ENCODE measurements at regions not wholly inside any gene's neighbourhood (a gene's known extent, or its start where the extent isn't known, plus 50 kb on each side); places are given as distances from the start of the nearest gene placed in this dataset.
"Not testable (repeated sequence)": the region's sequence is repeated elsewhere in the genome, so short reads cannot be mapped to it uniquely, and the experiment has no call there.

GRCh38 chr5:92283521-92283920 lies 900.4 kb upstream of the ARRDC3 start:
- no peak for DNase-seq (ENCODE audit: low spot score)

GRCh38 chr5:92271750-92272149 lies 888.6 kb upstream of the ARRDC3 start:
- not testable (repeated sequence) for DNase-seq (ENCODE audit: low spot score)

GRCh38 chr5:92268343-92268742 lies 885.2 kb upstream of the ARRDC3 start:
- no peak for DNase-seq (ENCODE audit: low spot score)

GRCh38 chr5:92267830-92268229 lies 884.7 kb upstream of the ARRDC3 start:
- no peak for DNase-seq (ENCODE audit: low spot score)

GRCh38 chr5:92265804-92266203 lies 882.7 kb upstream of the ARRDC3 start:
- no peak for DNase-seq (ENCODE audit: low spot score)

GRCh38 chr5:92255605-92256004 lies 872.5 kb upstream of the ARRDC3 start:
- DNase-seq (ENCODE audit: low spot score) = not testable (repeated sequence)

- no peak for DNase-seq (ENCODE audit: low spot score)
These were observed 865.4 kb upstream of the ARRDC3 start for GRCh38 chr5:92248518-92248917.

- no peak for DNase-seq (ENCODE audit: low spot score)
These were observed 859.1 kb upstream of the ARRDC3 start for GRCh38 chr5:92242170-92242569.

- no peak for DNase-seq (ENCODE audit: low spot score)
These were observed 854.8 kb upstream of the ARRDC3 start for GRCh38 chr5:92237896-92238295.

GRCh38 chr5:92222449-92222848 lies 839.3 kb upstream of the ARRDC3 start:
- no peak for DNase-seq (ENCODE audit: low spot score)

GRCh38 chr5:92216852-92217251 lies 833.7 kb upstream of the ARRDC3 start:
- DNase-seq (ENCODE audit: low spot score) = not testable (repeated sequence)

GRCh38 chr5:92215116-92215515 lies 832.0 kb upstream of the ARRDC3 start:
- no peak for DNase-seq (ENCODE audit: low spot score)

- DNase-seq (ENCODE audit: low spot score) = no peak
These were observed 825.1 kb upstream of the ARRDC3 start for GRCh38 chr5:92208265-92208664.

GRCh38 chr5:92207151-92207550 lies 824.0 kb upstream of the ARRDC3 start:
- no peak for DNase-seq (ENCODE audit: low spot score)

- no peak for DNase-seq (ENCODE audit: low spot score)
These were observed 823.6 kb upstream of the ARRDC3 start for GRCh38 chr5:92206681-92207080.

- not testable (repeated sequence) for DNase-seq (ENCODE audit: low spot score)
These were observed 815.9 kb upstream of the ARRDC3 start for GRCh38 chr5:92199035-92199434.

GRCh38 chr5:92181656-92182055 lies 798.5 kb upstream of the ARRDC3 start:
- DNase-seq (ENCODE audit: low spot score) = no peak

GRCh38 chr5:92180391-92180790 lies 797.3 kb upstream of the ARRDC3 start:
- DNase-seq (ENCODE audit: low spot score) = no peak

GRCh38 chr5:92179651-92180050 lies 796.5 kb upstream of the ARRDC3 start:
- no peak for DNase-seq (ENCODE audit: low spot score)

GRCh38 chr5:92177926-92178487 lies 794.9 kb upstream of the ARRDC3 start:
- no peak for DNase-seq (ENCODE audit: low spot score)

GRCh38 chr5:92163906-92164305 lies 780.8 kb upstream of the ARRDC3 start:
- no peak for DNase-seq (ENCODE audit: low spot score)

- no peak for DNase-seq (ENCODE audit: low spot score)
These were observed 764.7 kb upstream of the ARRDC3 start for GRCh38 chr5:92147798-92148197.

- no peak for DNase-seq (ENCODE audit: low spot score)
These were observed 764.1 kb upstream of the ARRDC3 start for GRCh38 chr5:92147266-92147665.

- no peak for DNase-seq (ENCODE audit: low spot score)
These were observed 762.7 kb upstream of the ARRDC3 start for GRCh38 chr5:92145852-92146251.

GRCh38 chr5:92144824-92145223 lies 761.7 kb upstream of the ARRDC3 start:
- no peak for DNase-seq (ENCODE audit: low spot score)
